Activated B cell treated with CpG ODN at 0.5 μM for 24 hours (primary cell): ENCODE measurements at regions not wholly inside any gene's neighbourhood (a gene's known extent, or its start where the extent isn't known, plus 50 kb on each side); places are given as distances from the start of the nearest gene placed in this dataset.

Experiments
- ATAC-seq: fragments of 200-7000 bp; cut with Tn5 transposase; one replicate; pipeline ENCODE4 v1.10.0; 2021; ENCODE audit warnings: low read depth, mild to moderate bottlenecking, moderate library complexity
- CTCF ChIA-PET: fragments of 350-600 bp; sonication (Branson Sonifier 250); formaldehyde crosslinking; loops from one replicate; lab custom pipeline; 2021; ENCODE audit warnings: antibody characterized with exemption; lab: Charles Lee
- POLR2A ChIA-PET: fragments of 350-600 bp; sonication (Branson Sonifier 250); formaldehyde crosslinking; loops from one replicate; lab custom pipeline; 2021; ENCODE audit warnings: antibody characterized with exemption; lab: Charles Lee
- DNase-seq: peaks from one replicate; pipeline ENCODE4 v3.0.0; 2022
- H3K27ac Mint-ChIP-seq: one replicate; pipeline ENCODE4 v1.8.0; 2020; ENCODE audit warnings: mixed read lengths
- H3K27me3 Mint-ChIP-seq: one replicate; pipeline ENCODE4 v1.8.0; 2021; ENCODE audit warnings: mixed read lengths
- H3K36me3 Mint-ChIP-seq: one replicate; pipeline ENCODE4 v1.8.0; 2021; ENCODE audit warnings: low read depth, mixed read lengths
- H3K4me1 Mint-ChIP-seq: one replicate; pipeline ENCODE4 v1.8.0; 2021; ENCODE audit warnings: mixed read lengths
- H3K4me3 Mint-ChIP-seq: one replicate; pipeline ENCODE4 v1.8.0; 2020; ENCODE audit warnings: mild to moderate bottlenecking, mixed read lengths
- H3K9me3 Mint-ChIP-seq: one replicate; pipeline ENCODE4 v1.8.0; 2020; ENCODE audit warnings: mixed read lengths
- intact Hi-C: fragments of 100-400 bp; cut with micrococcal nuclease; formaldehyde crosslinking; loops from one replicate; pipeline ENCODE4 v1.15.1; 2024
- TF ChIP-seq, protein P1 (sequence below): fragments of 200-600 bp; IDR thresholded peaks from one replicate; pipeline ENCODE4 v1.8.0; 2022; ENCODE audit warnings: antibody characterized with exemption, mild to moderate bottlenecking

DNA sequence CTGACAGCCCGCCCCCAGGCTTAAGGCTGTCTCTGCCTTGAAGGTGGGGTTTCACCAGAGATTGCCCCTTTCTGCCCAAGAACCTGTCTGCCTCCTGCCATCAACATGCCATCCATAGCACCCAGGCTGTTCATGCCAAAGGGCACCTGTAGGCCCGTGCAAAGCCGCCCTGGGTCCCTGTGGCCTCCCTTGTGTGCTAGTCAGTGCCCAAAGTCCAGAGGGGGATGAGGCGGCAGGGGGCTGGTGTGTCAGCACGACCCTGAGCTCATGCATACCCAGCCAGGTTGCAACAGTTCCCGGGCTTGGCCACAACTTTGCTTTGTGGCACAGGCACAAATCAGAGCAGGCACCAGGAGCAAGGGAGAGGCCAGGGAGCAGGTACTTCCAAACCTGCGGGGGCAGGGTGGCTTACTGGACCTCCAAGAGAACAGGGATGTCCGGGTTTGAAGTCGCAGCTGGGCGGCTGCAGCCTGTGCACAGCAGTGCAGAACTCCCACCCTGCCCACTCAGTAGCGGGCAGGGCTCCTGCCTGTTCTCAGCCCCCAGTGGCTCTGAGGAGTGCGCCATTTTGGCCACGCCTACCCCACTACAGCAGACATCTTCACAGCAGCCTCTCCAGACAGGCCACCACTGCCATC is 671.1 kb upstream of the GRM3 start:
- ChIA-PET POLR2A (no interaction called here), CTCF (no interaction called here)
- Mint-ChIP-seq H3K27me3 (no peaks in the 10 kb centered on the region), H3K4me1 (no peaks in the 10 kb centered on the region), H3K36me3 (no peaks in the 10 kb centered on the region), H3K27ac (no peak overlapping the region), H3K4me3 (no peak overlapping the region), H3K9me3 (peaks cover 2% of the 10 kb centered on the region)
- intact Hi-C loops: no loop called here
- TF ChIP-seq, protein P1, sequence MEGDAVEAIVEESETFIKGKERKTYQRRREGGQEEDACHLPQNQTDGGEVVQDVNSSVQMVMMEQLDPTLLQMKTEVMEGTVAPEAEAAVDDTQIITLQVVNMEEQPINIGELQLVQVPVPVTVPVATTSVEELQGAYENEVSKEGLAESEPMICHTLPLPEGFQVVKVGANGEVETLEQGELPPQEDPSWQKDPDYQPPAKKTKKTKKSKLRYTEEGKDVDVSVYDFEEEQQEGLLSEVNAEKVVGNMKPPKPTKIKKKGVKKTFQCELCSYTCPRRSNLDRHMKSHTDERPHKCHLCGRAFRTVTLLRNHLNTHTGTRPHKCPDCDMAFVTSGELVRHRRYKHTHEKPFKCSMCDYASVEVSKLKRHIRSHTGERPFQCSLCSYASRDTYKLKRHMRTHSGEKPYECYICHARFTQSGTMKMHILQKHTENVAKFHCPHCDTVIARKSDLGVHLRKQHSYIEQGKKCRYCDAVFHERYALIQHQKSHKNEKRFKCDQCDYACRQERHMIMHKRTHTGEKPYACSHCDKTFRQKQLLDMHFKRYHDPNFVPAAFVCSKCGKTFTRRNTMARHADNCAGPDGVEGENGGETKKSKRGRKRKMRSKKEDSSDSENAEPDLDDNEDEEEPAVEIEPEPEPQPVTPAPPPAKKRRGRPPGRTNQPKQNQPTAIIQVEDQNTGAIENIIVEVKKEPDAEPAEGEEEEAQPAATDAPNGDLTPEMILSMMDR: no peak
- ATAC-seq: no peak
- no peak for DNase-seq

DNA sequence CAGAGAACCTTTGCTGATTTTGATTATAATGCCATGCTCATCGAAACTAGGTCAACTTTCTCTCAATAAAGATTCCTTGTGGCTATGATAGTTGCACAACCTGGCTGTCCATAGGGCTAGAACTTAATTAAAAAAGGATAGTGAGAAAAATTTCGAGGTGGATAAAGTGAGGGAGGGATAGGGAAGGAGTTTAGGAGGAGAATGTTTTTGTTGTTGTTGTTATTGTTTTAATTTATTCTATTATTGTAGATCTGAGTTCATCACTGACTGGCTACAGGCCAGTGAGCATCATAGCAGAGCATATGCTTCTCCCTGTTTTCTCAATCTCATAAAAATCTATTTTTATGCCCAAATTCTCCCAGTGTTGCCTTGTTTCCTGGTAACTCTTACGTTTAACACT is 688.7 kb upstream of the GRM3 start:
- no peaks in the 10 kb centered on the region for H3K36me3 Mint-ChIP-seq
- ATAC-seq: no peak
- CTCF ChIA-PET: no interaction called here
- no peak overlapping the region for H3K4me3 Mint-ChIP-seq
- peaks cover 2% of the 10 kb centered on the region for H3K9me3 Mint-ChIP-seq
- POLR2A ChIA-PET: no interaction called here
- intact Hi-C loops: no loop called here
- no peak overlapping the region for H3K27ac Mint-ChIP-seq
- no peak for DNase-seq
- H3K27me3 Mint-ChIP-seq: no peaks in the 10 kb centered on the region
- no peaks in the 10 kb centered on the region for H3K4me1 Mint-ChIP-seq
- TF ChIP-seq, protein P1: no peak

DNA sequence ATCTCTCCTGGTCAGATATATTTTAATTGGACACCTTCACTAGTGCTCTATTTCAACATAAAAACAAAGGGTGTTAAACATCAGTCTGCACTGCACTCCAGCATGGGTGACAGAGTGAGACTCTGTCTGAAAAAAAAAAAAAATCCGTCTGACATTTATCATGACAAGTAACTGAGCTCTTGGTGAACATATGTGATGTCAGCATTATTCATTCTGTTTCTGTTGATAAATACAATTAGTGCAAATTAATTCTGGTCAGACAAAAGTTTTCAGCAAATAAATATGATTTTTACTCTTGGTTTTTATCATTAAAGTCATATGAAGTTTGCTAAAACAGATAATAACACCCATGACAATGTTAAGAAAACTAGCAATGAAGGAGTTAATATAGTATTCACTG is 692.8 kb upstream of the GRM3 start:
- Mint-ChIP-seq H3K36me3 (no peaks in the 10 kb centered on the region), H3K4me3 (no peak overlapping the region), H3K27ac (no peak overlapping the region), H3K4me1 (no peaks in the 10 kb centered on the region), H3K27me3 (no peaks in the 10 kb centered on the region), H3K9me3 (peaks cover 13% of the 10 kb centered on the region)
- ChIA-PET CTCF (no interaction called here), POLR2A (no interaction called here)
- intact Hi-C loops: no loop called here
- TF ChIP-seq, protein P1: no peak
- DNase-seq: no peak
- ATAC-seq: no peak

DNA sequence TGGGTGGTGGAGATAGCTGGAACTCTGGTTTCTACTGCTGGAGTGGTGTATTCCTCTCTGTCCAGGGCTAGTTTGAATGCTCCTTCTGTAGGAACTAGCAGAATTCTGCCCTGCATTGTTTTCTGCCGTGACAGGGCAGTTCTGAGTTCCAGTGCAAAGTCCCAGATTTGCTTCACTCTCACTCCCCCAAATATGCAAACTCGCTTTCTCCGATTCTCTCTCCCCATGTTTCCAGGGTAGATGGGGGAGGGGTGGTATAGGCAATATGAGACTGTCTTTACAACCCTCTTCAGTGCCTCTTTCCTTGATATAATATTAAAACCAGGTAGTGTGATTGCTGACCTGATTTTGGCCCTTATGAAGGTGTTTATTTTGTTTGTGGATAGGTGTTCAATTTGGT is 693.3 kb upstream of the GRM3 start:
- Mint-ChIP-seq H3K27ac (no peak overlapping the region), H3K27me3 (no peaks in the 10 kb centered on the region), H3K4me3 (no peak overlapping the region), H3K36me3 (no peaks in the 10 kb centered on the region), H3K9me3 (peaks cover 13% of the 10 kb centered on the region), H3K4me1 (no peaks in the 10 kb centered on the region)
- DNase-seq (no peak), ATAC-seq (no peak)
- TF ChIP-seq, protein P1: no peak
- ChIA-PET CTCF (no interaction called here), POLR2A (no interaction called here)
- intact Hi-C loops: no loop called here

DNA sequence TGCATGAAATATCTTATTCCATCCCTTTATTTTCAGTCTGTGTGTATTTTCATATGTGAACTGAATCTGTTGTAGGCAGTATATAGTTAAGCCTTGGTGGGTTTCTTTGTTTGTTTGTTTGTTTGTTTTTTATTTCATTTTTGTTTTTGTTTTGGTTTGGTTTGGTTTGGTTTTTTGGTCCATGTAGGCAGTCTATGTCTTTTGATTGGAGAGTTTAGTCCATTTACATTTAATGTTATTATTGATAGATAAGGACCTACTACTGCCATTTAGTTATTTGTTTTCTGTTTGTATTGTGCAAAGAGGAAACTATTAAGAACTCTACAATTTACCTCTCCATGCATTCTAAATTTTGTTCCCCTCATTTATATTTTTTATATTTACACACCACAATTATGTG is 695.9 kb upstream of the GRM3 start:
- Mint-ChIP-seq H3K27ac (no peak overlapping the region), H3K4me3 (no peak overlapping the region), H3K36me3 (no peaks in the 10 kb centered on the region), H3K4me1 (no peaks in the 10 kb centered on the region), H3K9me3 (peaks cover 13% of the 10 kb centered on the region), H3K27me3 (no peaks in the 10 kb centered on the region)
- ATAC-seq: no peak
- ChIA-PET CTCF (no interaction called here), POLR2A (no interaction called here)
- intact Hi-C loops: no loop called here
- DNase-seq: no peak
- TF ChIP-seq, protein P1: no peak
